Lower leg skin (tissue), 3 donors: ENCODE measurements at regions not wholly inside any gene's neighbourhood (a gene's known extent, or its start where the extent isn't known, plus 50 kb on each side); places are given as distances from the start of the nearest gene placed in this dataset.

Experiments
- CTCF ChIP-seq, 3 donors: fragments of 450-650 bp; IDR thresholded peaks; one replicate each; pipeline ENCODE4 v1.5.1; 2016; ENCODE audit warnings: antibody characterized with exemption in 3 of 3, mild to moderate bottlenecking in 3 of 3, moderate library complexity in 2 of 3
- POLR2A ChIP-seq, 2 donors: fragments of 450-650 bp; IDR thresholded peaks; one replicate each; pipeline ENCODE4 v1.6.1; 2016 to 2017; ENCODE audit warnings: antibody characterized with exemption in 2 of 2, mild to moderate bottlenecking in 1 of 2, moderate library complexity in 1 of 2

- TF ChIP-seq CTCF (IDR thresholded peaks at IDR 0.05) (no peak), POLR2A (IDR thresholded peaks at IDR 0.05) (no peak)
Observed at GRCh38 chr1:69315823-69316222, 251.9 kb upstream of the LRRC7 start.
